HG03060 (cell line): ENCODE measurements at regions not wholly inside any gene's neighbourhood (a gene's known extent, or its start where the extent isn't known, plus 50 kb on each side); places are given as distances from the start of the nearest gene placed in this dataset.
"Not testable (repeated sequence)": the region's sequence is repeated elsewhere in the genome, so short reads cannot be mapped to it uniquely, and the experiment has no call there.

ENCODE experiments used
- ATAC-seq: cut with Tn5 transposase; IDR thresholded peaks from one replicate; pipeline ENCODE4 v1.9.1; 2021; ENCODE audit warnings: low read depth, moderate number of reproducible peaks; ENCODE audit not compliant: unreplicated experiment

DNA sequence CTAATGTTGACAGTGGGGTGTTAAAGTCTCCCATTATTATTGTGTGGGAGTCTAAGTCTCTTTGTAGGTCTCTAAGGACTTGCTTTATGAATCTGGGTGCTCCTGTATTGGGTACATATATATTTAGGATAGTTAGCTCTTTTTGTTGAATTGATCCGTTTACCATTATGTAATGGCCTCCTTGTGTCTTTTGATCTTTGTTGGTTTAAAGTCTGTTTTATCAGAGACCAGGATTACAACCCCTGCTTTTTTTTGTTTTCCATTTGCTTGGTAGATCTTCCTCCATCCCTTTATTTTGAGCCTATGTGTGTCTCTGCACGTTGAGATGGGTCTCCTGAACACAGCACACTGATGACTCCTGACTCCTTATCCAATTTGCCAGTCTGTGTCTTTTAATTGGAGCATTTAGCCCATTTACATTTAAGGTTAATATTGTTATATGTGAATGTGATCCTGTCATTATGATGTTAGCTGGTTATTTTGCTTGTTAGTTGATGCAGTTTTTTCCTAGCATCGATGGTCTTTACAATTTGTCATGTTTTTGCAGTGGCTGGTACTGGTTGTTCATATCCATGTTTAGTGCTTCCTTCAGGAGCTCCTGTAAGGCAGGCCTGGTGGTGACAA is 188.9 kb downstream of the TTC6 start:
- ATAC-seq = not testable (repeated sequence)

DNA sequence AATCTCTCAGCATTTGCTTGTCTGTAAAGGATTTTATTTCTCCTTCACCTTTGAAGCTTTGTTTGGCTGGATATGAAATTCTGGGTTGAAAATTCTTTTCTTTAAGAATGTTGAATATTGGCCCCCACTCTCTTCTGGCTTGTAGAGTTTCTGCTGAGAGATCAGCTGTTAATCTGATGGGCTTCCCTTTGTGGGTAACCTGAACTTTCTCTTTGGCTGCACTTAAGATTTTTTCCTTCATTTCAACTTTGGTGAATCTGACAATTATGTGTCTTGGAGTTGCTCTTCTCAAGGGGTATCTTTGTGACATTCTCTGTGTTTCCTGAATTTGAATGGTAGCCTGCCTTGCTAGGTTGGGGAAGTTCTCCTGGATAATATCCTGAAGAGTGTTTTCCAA is 189.4 kb downstream of the TTC6 start:
- not testable (repeated sequence) for ATAC-seq

DNA sequence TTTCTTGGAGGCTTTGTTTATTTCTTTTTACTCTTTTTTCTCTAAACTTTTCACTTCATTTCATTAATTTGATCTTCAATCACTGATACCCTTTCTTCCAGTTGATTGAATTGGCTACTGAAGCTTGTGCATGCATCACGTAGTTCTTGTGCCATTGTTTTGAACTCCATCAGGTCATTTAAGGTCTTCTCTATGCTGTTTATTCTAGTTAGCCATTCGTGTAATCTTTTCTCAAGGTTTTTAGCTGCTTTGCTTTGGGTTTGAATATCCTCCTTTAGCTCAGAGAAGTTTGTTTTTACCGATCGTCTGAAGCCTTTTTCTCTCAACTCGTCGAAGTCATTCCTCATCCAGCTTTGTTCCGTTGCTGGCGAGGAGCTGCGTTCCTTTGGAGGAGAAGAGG is 189.9 kb downstream of the TTC6 start:
- ATAC-seq = not testable (repeated sequence)

DNA sequence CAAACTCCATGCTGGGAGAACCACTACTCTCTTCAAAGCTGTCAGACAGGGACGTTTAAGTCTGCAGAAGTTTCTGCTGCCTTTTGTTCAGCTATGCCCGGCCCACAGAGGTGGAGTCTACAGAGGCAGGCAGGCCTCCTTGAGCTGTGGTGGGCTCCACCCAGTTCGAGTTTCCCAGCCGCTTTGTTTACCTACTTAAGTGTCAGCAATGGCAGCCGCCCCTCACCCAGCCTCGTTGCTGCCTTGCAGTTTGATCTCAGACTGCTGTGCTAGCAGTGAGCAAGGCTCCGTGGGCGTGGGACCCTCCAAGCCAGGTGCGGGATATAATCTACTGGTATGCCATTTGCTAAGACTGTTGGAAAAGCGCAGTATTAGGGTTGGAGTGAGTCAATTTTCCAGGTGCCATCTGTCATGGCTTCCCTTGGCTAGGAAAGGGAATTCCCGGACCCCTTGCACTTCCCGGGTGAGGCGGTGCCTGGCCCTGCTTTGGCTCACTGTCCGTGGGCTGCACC is 190.7 kb downstream of the TTC6 start:
- not testable (repeated sequence) for ATAC-seq

DNA sequence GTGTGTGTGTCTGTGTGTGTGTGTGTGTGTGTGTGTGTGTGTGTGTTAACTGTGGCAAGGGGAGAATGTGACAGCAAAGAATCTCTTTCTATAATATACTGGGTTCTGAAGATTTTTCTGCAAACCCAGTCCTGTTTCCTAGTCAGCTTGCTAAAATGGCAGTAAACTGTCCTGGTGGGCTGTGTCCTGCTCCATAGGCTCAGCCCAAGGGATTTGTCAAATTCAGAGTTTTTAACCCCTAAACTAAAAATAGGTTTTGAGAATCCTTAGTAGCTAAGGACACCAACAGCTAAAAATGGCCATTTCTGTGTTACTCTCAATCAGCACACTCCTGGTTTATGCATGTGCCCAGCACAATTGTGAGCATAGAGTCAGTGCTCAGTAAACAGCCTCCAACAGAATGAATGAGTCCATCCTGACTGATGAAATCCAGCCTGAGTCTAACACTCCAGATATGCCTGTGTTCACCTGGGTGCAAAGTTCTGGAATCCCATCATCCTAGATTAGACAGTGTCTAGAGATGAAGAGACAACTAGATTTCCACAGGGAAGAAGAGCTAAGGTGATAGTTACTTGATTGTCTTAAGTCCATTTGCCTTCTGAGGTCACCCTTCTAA is 192.6 kb downstream of the TTC6 start:
- ATAC-seq = no peak

DNA sequence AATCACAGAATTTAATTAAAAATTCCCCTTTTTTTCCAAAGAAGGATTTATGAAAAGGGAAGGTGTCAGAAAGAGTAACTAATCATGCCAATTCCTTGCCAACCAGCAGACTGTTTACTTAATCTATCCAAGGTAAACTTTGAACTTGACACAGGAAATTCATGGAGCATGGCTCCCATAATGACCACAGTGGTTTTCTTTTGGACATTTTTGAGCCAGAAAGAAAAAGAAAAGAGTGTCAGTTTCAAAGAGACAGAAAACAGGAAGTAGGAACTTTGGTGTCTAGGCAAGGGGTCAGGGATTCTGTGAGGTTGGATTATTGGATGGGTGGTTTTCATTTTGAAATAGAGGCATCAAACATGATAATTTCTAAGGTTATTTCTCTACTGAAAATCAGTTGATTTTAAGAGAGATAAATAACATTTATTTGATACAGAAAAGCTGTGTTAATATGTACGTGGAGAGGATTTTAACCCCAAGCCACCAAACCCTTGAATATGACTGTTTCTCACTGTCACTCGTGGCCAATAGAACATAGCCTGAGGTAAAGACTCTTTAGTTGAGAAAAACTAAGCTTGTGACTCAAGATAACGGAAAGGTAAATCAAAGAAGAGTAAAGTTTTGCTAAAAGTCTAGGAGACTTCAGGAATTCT is 196.1 kb downstream of the TTC6 start:
- ATAC-seq = no peak

DNA sequence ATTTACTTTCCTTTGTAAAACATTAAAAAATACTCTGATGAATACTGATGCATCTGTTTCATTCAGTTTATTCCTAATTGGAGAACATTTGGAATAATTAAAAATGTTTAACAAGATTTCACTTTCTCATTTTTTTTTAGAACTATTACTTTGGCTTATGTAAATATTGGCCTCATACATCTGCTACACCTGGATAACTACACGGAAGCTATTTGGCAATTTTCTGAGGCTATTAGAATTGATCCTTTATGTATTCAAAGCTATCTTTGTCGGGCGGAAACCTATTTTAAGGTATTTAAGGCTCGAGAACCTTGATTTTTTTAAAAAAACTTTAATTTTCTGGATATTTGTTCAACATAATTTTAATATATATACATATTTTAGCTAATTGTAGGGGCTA is 196.7 kb downstream of the TTC6 start:
- ATAC-seq = no peak

DNA sequence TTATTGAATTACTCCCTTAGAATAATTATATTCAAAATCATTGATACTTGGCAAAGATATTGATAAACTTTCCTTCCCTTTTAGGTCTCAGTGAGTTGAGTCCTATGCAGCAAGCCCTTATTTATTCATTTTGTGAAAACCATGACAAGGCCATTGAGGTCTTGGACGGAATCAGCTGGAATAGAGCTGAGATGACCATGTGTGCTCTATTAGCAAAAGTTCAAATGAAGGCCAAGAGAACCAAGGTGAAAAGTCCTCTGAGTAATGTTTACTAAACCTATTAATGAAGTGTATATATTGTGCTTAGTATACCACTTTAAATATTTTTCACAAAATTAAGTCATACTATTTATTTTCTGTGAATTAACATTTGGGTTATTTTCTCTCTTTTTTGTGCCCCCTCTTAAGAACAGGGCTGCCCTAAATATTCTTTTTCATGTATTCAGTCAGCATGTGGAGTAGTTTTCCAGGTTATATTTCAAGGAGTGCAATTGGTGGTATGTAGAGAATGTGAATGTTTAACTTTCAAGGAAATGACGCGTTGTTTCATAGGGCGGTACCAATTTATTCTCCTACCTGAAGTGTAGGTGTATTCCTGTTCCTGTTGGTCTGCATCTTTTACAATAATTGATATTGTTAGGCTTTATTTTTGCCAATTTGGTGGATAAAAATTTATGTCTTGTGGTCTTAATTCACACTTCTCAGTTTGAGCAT is 201.4 kb downstream of the TTC6 start:
- no peak for ATAC-seq

DNA sequence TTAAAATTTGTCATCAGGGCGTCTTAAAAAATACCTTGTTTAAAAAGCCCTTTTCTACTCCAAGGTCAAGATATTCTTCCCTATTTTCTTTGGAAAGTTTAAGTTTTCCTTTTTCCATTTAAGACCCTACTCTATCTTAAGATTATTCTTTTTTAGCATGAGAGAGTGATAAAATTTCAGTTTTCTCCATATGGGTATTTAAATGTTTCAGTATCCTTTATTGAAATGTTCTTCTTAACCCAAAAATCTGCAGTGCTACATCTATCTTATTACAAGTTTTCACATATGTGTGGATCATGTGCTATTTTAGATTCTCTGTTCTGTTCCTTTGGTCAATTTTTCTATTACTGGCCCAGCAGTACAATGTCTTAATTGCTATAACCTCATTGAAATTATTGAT is 202.2 kb downstream of the TTC6 start:
- ATAC-seq = no peak

DNA sequence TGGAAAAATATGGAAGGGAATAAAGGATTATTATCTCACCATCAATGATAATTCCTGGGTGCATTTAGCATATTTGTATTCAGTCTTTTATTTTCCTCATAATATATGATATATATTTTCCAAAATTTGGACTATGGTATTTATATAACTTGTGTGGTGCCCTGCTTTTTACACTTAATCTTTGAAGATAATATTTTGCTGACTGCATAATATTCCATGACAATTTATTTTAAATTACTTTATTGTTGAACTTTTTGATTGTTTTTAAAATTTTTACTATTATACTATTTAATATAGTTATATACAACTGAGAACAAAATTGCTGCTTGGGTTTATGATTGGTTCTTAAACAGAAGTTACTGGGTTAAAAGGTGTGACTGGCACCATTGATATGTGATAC is 212.3 kb downstream of the TTC6 start:
- no peak for ATAC-seq

DNA sequence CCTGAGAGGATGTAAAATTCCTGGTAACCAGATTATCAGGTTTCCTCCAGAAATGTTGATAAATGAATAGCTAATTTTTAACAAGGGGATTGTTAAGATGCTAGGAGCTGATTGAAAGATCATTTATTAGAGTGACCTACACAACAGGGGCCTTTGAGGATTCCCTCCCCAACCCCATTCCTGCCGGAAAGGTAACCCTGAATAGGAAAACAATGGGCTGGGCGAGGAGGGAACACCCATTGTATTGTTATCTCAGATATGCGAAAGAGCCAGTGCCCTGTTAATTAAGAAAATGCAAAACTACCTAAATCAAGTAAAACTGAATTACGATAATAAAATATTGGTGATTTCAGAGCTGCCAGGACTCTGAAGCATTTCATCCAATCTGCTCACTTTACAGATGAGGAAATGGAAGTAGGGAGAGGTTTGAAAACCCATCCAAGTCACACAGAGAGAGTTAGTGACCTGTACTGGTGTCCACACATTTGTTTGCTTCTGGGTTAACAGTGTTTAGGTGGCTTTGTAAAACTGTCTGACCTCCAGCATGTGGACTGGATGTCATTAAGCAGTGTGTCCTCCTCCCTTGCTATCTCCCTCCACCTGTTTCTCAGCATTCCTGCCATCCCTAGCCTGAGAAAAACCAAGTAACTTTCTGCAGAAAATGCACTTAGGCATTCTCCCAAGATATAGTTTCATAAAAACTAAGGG is 214.8 kb downstream of the TTC6 start:
- no peak for ATAC-seq

DNA sequence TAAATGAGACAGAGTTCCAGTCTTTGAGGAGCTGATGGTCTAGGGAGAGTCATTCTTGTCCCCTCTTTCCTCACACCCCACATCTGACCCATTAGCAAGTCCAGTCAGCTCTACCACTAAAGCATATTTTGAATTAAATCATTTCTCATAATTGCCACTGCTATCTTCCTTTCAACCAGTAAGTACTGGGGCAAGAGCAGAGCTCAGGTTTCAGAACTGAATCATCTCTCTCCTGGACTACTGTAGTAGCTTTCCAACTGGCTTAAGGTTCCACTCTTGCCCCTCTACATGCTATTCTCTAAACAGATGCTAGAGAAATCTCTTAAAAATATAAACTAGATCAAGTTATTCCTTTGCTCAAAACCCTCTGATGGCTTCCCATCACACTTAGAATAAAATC is 218.3 kb downstream of the TTC6 start:
- ATAC-seq = no peak

DNA sequence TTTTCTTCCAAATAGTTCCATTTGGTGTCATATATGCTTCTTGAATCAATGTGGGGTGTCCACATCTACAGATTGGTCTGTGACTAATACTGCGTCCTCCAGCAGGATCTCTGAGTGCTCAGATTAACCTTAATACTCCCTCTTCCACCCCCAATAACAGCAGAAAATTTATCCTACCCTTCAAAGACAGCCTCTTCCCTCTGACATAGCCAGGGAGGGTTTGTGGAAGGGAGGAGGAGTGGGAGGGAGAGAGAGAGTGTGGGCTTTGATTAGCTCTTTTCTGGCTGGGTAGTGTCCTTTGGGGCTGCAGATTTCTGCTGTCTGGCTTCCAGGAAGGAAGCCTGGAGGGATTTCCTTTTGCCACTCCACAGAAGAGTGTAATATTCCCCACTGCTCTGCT is 220.7 kb downstream of the TTC6 start:
- ATAC-seq = no peak

DNA sequence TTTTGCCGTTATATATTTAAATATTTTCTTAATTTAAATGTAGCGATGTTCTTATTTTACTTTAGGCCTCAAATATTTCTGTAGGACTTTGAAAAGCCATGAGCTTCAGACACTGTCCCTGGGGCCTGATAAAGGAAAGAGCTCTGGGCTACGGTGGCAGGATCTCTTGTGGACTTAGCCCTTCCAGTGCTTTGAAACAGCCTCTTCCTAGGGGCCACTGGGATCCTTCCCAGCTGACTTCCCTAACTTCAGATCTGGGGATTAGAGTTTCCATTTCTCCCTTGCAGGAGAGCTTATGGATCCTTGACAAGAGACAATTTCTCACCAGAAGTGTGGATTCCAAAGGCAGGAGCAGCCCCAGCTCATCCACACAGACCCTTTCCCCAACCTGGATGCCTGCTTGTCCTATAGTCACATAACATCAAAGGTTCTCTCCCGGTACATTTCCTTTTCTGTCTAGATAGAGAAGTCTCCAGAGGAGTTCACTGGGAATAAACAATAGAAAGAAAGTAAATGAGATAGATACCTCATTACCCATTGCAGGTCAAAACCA is 221.4 kb downstream of the TTC6 start:
- no peak for ATAC-seq

DNA sequence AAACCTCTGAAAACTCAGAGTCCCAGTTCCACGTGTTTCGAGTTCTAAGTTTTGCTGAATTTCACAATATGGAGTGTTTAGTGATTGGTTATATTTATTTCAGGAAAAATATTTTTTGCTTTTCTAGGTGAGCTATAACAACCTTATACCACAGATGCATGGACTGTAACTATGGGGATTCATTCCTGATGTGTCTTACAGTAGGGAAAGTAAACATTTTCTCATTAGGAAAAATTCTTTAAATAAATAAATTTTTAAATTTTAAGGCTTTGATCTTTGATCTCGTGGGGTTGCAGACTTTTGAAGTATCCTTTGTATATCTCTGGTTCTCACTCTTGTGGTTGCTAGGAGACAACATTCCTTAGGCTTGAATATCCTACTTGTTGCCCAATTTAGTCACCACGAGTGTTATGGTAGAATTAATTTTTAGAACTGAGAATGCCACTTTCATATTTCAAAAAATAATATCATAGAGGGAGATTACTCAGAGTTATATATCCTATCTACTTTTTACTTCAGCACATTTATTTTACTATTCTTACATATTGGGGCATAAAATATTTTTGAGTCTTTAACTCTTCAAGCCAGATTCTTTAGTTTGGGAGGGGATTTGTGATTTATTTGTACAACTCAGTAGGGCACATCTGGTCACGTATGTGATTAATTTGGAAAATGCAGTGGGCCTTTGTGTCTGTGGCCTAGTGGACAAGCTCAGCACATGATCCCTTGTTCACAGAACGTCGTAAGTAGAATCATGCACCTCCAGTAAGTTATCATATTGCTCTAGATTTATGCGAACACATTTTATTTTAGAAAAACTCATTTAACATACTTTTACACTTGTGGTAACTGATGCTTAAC is 224.0 kb downstream of the TTC6 start:
- no peak for ATAC-seq

DNA sequence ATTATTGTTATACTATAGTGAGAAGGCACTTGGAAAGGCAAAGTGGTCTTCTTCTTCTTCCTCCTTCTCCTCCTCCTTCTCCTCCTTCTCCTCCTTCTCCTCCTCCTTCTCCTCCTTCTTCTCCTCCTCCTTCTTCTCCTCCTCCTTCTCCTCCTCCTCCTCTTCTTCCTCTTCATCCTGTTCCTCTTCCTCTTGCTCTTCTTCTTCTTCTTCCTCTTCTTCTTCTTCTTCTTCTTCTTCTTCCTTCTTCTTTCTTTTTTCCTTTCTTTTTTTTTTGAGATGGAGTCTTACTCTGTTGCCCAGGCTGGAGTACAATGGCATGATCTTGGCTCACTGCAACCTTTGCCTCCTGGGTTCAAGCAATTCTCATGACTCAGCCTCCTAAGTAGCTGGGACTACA is 225.4 kb downstream of the TTC6 start:
- not testable (repeated sequence) for ATAC-seq

DNA sequence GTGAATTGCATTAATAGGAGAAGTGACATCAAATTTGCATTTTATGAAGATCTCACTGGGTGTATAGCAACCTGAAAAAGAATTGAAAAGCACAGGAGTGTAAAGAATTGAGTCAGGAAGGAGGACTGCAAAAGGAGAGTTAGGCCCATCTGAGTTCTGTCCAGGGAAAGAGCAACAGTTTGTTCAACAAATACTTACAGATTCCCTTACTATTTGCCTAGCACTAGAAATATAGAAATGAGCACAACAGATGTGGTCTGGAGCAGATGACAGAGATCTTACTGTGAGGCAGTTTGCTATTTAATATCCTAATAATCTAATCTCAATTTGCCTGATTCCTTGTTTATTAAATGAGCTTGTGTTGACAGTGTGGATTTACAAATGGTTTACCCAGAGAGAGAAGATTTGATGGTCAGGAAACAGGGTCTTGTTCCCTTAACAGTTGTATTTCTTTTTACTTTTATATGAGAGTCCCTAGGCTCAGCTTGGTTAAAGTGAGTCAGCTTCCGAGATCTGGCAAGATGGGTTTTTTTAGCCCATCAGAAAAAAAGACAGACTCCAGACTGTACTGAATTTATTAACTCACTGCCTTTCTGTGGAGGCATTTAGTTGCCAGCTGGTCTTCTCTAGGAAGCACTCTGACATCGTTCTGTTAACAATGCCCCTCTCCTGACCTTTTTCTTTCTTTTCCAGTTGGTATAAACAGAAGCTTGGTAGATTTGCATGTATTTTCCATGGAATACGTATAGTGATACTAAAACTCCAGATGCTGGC is 229.7 kb downstream of the TTC6 start:
- no peak for ATAC-seq

DNA sequence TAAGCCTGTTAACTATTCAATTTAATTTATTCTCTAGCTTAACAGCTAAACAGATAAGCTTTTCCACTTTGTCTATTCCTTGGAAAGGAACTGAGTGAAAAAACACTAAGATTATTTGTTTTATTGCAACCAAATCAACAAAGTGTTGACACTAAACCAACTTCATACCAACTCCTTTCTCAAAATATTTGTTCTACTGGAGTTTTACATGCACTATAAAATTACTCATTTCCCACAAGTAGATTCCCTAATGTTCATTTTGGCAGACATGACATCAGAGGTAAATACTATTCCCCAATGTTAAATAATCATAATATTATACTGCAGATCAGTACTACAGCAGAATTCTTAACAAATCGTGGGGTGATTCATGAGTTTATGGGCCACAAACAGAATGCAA is 231.4 kb downstream of the TTC6 start:
- no peak for ATAC-seq

DNA sequence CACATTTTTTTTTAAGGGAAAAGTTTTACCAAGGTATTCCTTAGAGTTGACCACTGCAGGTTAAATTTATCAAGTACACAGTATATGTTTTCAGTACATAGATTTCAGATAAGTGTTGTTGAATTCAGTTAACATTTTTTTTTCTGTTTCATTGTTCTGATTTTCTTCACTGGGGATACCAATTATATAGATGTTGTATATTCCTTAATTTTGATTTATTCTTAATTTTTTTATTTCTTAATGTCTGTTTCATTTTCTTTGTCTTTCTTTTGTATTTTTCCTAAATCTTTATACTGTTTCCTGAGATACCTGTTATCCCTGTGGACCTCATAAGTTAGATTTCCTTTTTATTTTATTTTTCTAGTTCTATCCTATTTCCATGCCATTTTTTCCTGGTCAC is 234.8 kb downstream of the TTC6 start:
- ATAC-seq = no peak
